OCI-LY7 (cell line): ENCODE measurements at regions not wholly inside any gene's neighbourhood (a gene's known extent, or its start where the extent isn't known, plus 50 kb on each side); places are given as distances from the start of the nearest gene placed in this dataset.

Experiments
- BruUV-seq: library from RNA; stranded (reverse); fragments of 400-500 nt; replicated peaks from 2 replicates; lab custom pipeline; 2021; lab: Mats Ljungman, UMichigan
- CTCF ChIA-PET: fragments of 300-600 bp; sonication (Branson Sonifier 250); formaldehyde crosslinking; loops from one replicate; lab custom pipeline; 2022; ENCODE audit warnings: antibody characterized with exemption; ENCODE audit not compliant: unreplicated experiment; lab: Charles Lee
- POLR2A ChIA-PET: fragments of 300-600 bp; sonication (Branson Sonifier 250); formaldehyde crosslinking; loops from one replicate; lab custom pipeline; 2022; ENCODE audit warnings: antibody characterized with exemption; lab: Charles Lee
- DNase-seq: peaks from one replicate; pipeline ENCODE4 v3.0.0-alpha.2; 2015; ENCODE audit warnings: low spot score
- H2AFZ ChIP-seq: fragments of 200-600 bp; sonication (generic), shearing (Covaris generic); 2 replicates; pipeline ENCODE4 v1.6.1; 2014; ENCODE audit warnings: mild to moderate bottlenecking, antibody characterized with exemption, low read length, moderate library complexity
- H3K27ac ChIP-seq: fragments of 200-600 bp; sonication (generic); 2 replicates; pipeline ENCODE4 v1.5.1; 2014; ENCODE audit warnings: mixed run types, low read depth, mild to moderate bottlenecking, moderate library complexity, low read length, inconsistent platforms; ENCODE audit not compliant: poor library complexity, severe bottlenecking
- H3K36me3 ChIP-seq: fragments of 200-600 bp; sonication (generic); 2 replicates; pipeline ENCODE4 v1.6.1; 2014; ENCODE audit warnings: mild to moderate bottlenecking, antibody characterized with exemption, low read length, moderate library complexity, mixed read lengths; ENCODE audit not compliant: insufficient read depth
- H3K4me1 ChIP-seq: fragments of 200-600 bp; sonication (generic); 2 replicates; pipeline ENCODE4 v1.5.1; 2014; ENCODE audit warnings: mild to moderate bottlenecking, low read length; ENCODE audit not compliant: insufficient read depth, poor library complexity, severe bottlenecking
- H3K4me2 ChIP-seq: fragments of 200-600 bp; sonication (generic); 2 replicates; pipeline ENCODE4 v1.6.1; 2014; ENCODE audit warnings: mild to moderate bottlenecking, low read length
- H3K4me3 ChIP-seq: fragments of 200-600 bp; sonication (generic); 2 replicates; pipeline ENCODE4 v1.5.1; 2014; ENCODE audit warnings: mild to moderate bottlenecking, low read depth, low read length; ENCODE audit not compliant: poor library complexity, severe bottlenecking
- H3K79me2 ChIP-seq: fragments of 200-600 bp; sonication (generic); 2 replicates; pipeline ENCODE4 v1.6.1; 2016; ENCODE audit warnings: low read depth, mild to moderate bottlenecking, low read length, moderate library complexity, mixed read lengths; ENCODE audit not compliant: insufficient read depth
- H3K9me2 ChIP-seq: fragments of 200-600 bp; sonication (generic); 2 replicates; pipeline ENCODE4 v1.6.1; 2016; ENCODE audit warnings: mild to moderate bottlenecking, low read length, mixed read lengths; ENCODE audit not compliant: insufficient read depth
- H3K9me3 ChIP-seq: fragments of 200-600 bp; sonication (generic); 2 replicates; pipeline ENCODE4 v1.6.1; 2014; ENCODE audit warnings: mild to moderate bottlenecking, mixed run types, low read length, mixed read lengths
- H4K20me1 ChIP-seq: fragments of 200-600 bp; sonication (generic); 2 replicates; pipeline ENCODE4 v1.6.1; 2014; ENCODE audit warnings: mild to moderate bottlenecking, antibody characterized with exemption, low read length, moderate library complexity, mixed read lengths; ENCODE audit not compliant: insufficient read depth
- CTCF ChIP-seq: fragments of 200-600 bp; sonication (generic); conservative IDR thresholded peaks from 2 replicates; pipeline ENCODE4 v1.5.1; 2014; ENCODE audit warnings: mild to moderate bottlenecking, antibody characterized with exemption, low read length, moderate library complexity, mixed read lengths
- EZH2phosphoT487 ChIP-seq: fragments of 200-600 bp; sonication (generic); IDR thresholded peaks from 2 replicates; pipeline ENCODE4 v1.6.1; 2018; ENCODE audit warnings: low read depth, borderline replicate concordance, mild to moderate bottlenecking, mixed run types, antibody characterized with exemption, low read length, moderate library complexity, mixed read lengths
- intact Hi-C: fragments of 100-400 bp; cut with micrococcal nuclease; formaldehyde crosslinking; loops from one replicate; pipeline ENCODE4 v1.10.0; 2022; ENCODE audit not compliant: unreplicated experiment

GRCh38 chr10:131746241-131746711, 154.5 kb upstream of the PPP2R2D start:
- H3K4me2 ChIP-seq: no peak overlapping the region
- no peak overlapping the region for H2AFZ ChIP-seq
- no TSS peak for BruUV-seq
- H3K4me1 ChIP-seq: no peaks in the 10 kb centered on the region
- no peaks in the 10 kb centered on the region for H3K36me3 ChIP-seq
- H4K20me1 ChIP-seq: no peaks in the 10 kb centered on the region
- TF ChIP-seq EZH2phosphoT487 (no peak), CTCF (no peak)
- intact Hi-C loops: no loop called here
- CTCF ChIA-PET: no interaction called here
- no peaks in the 10 kb centered on the region for H3K9me2 ChIP-seq
- no peak overlapping the region for H3K27ac ChIP-seq
- H3K4me3 ChIP-seq: no peak overlapping the region
- H3K9me3 ChIP-seq: no peaks in the 10 kb centered on the region
- POLR2A ChIA-PET: no interaction called here
- H3K79me2 ChIP-seq: no peaks in the 10 kb centered on the region
- no peak for DNase-seq

DNA sequence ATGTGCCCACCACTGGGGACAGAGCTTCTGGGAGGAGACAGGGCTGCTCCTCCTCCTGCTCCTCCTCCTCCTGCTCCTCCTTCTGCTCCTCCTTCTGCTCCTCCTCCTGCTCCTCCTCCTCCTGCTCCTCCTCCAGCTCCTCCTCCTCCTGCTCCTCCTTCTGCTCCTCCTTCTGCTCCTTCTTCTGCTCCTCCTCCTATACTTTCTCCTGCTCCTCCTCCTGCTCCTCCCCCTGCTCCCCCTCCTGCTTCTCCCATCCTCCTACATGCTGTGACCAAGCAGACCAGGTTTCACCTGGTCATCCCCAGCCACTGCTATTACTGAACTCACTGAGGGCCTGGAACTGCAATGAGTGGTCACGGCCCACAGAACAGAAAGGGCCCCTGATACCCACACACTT, 154.0 kb upstream of the PPP2R2D start:
- H3K4me2 ChIP-seq: no peak overlapping the region
- no peaks in the 10 kb centered on the region for H3K4me1 ChIP-seq
- intact Hi-C loops: no loop called here
- H4K20me1 ChIP-seq: no peaks in the 10 kb centered on the region
- ChIA-PET POLR2A (no interaction called here), CTCF (no interaction called here)
- no peak overlapping the region for H3K4me3 ChIP-seq
- BruUV-seq: no TSS peak
- DNase-seq: no peak
- H3K9me2 ChIP-seq: no peaks in the 10 kb centered on the region
- H3K9me3 ChIP-seq: no peaks in the 10 kb centered on the region
- no peak overlapping the region for H3K27ac ChIP-seq
- no peaks in the 10 kb centered on the region for H3K36me3 ChIP-seq
- no peak overlapping the region for H2AFZ ChIP-seq
- no peaks in the 10 kb centered on the region for H3K79me2 ChIP-seq
- TF ChIP-seq EZH2phosphoT487 (no peak), CTCF (no peak)

- TF ChIP-seq EZH2phosphoT487 (no peak), CTCF (no peak)
- Histone ChIP-seq H3K4me1 (no peaks in the 10 kb centered on the region), H3K79me2 (no peaks in the 10 kb centered on the region), H3K36me3 (no peaks in the 10 kb centered on the region), H3K4me3 (no peak overlapping the region), H3K27ac (no peak overlapping the region), H3K9me2 (no peaks in the 10 kb centered on the region), H2AFZ (no peak overlapping the region), H3K4me2 (no peak overlapping the region), H4K20me1 (no peaks in the 10 kb centered on the region), H3K9me3 (no peaks in the 10 kb centered on the region)
- intact Hi-C loops: no loop called here
- DNase-seq: no peak
- POLR2A ChIA-PET: no interaction called here
- no TSS peak for BruUV-seq
- CTCF ChIA-PET: no interaction called here
These were observed 153.6 kb upstream of the PPP2R2D start for GRCh38 chr10:131747251-131747650.
